ENCODE measurements at regions not wholly inside any gene's neighbourhood (a gene's known extent, or its start where the extent isn't known, plus 50 kb on each side); places are given as distances from the start of the nearest gene placed in this dataset.

DNA sequence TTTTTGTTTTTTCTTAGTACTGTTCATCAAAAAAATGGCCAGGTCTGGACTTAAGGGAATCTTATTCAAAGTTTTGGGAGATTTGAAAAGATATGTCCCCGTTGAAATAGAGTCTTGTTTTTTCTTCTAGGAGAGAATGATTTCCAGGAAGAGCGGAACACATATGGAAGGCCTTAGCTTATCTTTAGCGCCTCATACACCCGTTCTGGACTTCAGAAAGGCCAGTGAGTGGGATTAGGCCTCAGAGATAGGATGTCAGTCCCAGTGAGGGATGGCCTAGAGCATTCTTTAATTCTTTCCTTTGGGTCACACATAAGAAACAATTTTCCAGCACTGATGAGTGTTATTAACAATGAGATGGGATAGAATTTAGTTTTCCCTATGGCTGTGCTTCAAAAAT is 54.5 kb upstream of the HAND2 start:
- H3K36me3 Mint-ChIP-seq, result peaks cover 1% of the 10 kb centered on the region
- H3K4me3 Mint-ChIP-seq, result no peak overlapping the region
- no peak overlapping the region for H3K27ac Mint-ChIP-seq
- no peaks in the 10 kb centered on the region for H3K4me1 Mint-ChIP-seq
- H3K9me3 Mint-ChIP-seq, result no peaks in the 10 kb centered on the region
- H3K27me3 Mint-ChIP-seq, result no peaks in the 10 kb centered on the region

Data from IgD-negative memory B cell (primary cell).